Heart right ventricle (tissue), 16 donors: ENCODE measurements at regions not wholly inside any gene's neighbourhood (a gene's known extent, or its start where the extent isn't known, plus 50 kb on each side); places are given as distances from the start of the nearest gene placed in this dataset.

Experiments
- ATAC-seq, 8 donors: fragments of 200-7000 bp; cut with Tn5 transposase; one replicate each; pipeline ENCODE4 v1.9.1; 2020; ENCODE audit warnings: mild to moderate bottlenecking in 8 of 8, moderate library complexity in 8 of 8, moderate number of reproducible peaks in 1 of 8
- DNase-seq, 2 donors: peaks; one replicate each; pipeline ENCODE4 v3.0.0-alpha.2; 2020
- H3K27ac ChIP-seq, 10 donors: fragments of 200-600 bp; sonication (generic) in 2 of 10; one replicate each; pipeline versions ENCODE4 v1.5.0 to v1.8.0; 2020 to 2022; ENCODE audit warnings: mild to moderate bottlenecking in 3 of 10
- H3K27me3 ChIP-seq, 7 donors: fragments of 200-600 bp; one replicate each; pipeline ENCODE4 v1.8.0; 2021 to 2022; ENCODE audit warnings: mild to moderate bottlenecking in 2 of 7
- H3K36me3 ChIP-seq, 9 donors: fragments of 200-600 bp; sonication (generic) in 1 of 9; one replicate each; pipeline versions ENCODE4 v1.5.0 to v1.8.0; 2020 to 2022; ENCODE audit warnings: mild to moderate bottlenecking in 2 of 9
- H3K4me1 ChIP-seq, 9 donors: fragments of 200-600 bp; sonication (generic) in 1 of 9; one replicate each; pipeline versions ENCODE4 v1.5.0 to v1.8.0; 2020 to 2022; ENCODE audit warnings: mild to moderate bottlenecking in 4 of 9
- H3K4me3 ChIP-seq, 10 donors: fragments of 200-600 bp; sonication (generic) in 2 of 10; one replicate each; pipeline versions ENCODE4 v1.5.0 to v1.8.0; 2020 to 2022; ENCODE audit warnings: mild to moderate bottlenecking in 7 of 10, moderate library complexity in 2 of 10
- H3K9me3 ChIP-seq, 11 donors: fragments of 200-600 bp in 10 of 11; sonication (generic) in 2 of 11; one replicate each; pipeline versions ENCODE4 v1.5.0 to v1.8.0; 2013 to 2022; ENCODE audit warnings: mild to moderate bottlenecking in 2 of 11, control low read depth in 1 of 11, moderate library complexity in 1 of 11
- CTCF ChIP-seq, 9 donors: fragments of 200-600 bp; sonication (generic) in 2 of 9; IDR thresholded peaks; one replicate each; pipeline versions ENCODE4 v1.5.0 to v1.8.0; 2021 to 2022; ENCODE audit warnings: antibody characterized with exemption in 9 of 9, mild to moderate bottlenecking in 5 of 9, moderate library complexity in 1 of 9
- WGBS, 2 donors: extraction: QIAGEN DNeasy Blood & Tissue Kit; methylation state at CpG; one replicate each; pipeline ENCODE4 v1.1.7; 2013; ENCODE audit warnings: inconsistent platforms in 1 of 2; 5-methylcytosine and 5-hydroxymethylcytosine counted together
- intact Hi-C, 10 donors: fragments of 100-400 bp; cut with DNase I; formaldehyde crosslinking; loops; one replicate each; pipeline versions ENCODE4 v1.11.1 to v1.14.2; 2022
- donor health status: Arrhythmogenic right ventricular cardiomyopathy.
- donor health status: ischemic (EF 13 %, LVEDD 7.1; RV severe dilation, severe dysfunction).
- donor health status: healthy with polysubstance abuse.
- donor health status: DM: no; HTN: yes; CAD: no.
- donor health status: DM: no; HTN: no; CAD: no.
- donor health status: ischemic (EF 25% LVEDD 6.9; RV normal size, moderate dysfunction).
- donor health status: ischemic (EF 25% LVEDD 5.7; RV mildly dilated, moderate dysfunction).
- donor health status: healthy.
- donor health status: DM: yes; HTN: yes; CAD: no.
- donor health status: Ischemic cardiomyopathy.
- donor health status: ischemic (EF 35%, LVEDD 5.7; RV mildly dilated, moderate dysfunction).
- donor health status: nonischemic (EF 11% LVEDD 7.7; RV severe dilation, severe dysfunction).
- donor health status: DM: yes; HTN: yes; CAD: no.
- donor health status: PGD.
- donor health status: ischemic (EF 29% LVEDD 5.4; RV normal size, mild dysfunction).
- donor health status: nonischemic (EF 23%, LVEDD 6.1; RV moderate dilation, normal function).

DNA sequence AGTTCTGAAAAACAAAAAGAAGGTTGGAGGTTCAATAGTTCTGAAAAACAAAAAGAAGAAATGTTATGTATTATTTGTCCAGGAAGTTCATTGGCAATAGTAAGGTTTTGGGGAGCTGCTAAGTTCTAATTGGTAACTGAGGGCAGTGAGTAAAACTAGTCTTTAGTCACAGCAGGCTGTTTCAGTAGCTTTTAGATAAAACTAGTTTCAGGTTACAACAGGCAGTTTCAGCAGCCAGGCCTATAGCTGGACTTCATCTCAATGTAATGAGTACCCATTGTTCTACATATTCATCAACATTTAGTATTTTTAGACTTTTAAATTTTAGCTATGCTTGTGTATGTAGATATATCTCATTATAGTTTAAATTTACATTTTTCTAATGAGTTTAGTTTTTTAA lies 639.3 kb downstream of the TOX3 start:
- no peak overlapping the region for H3K4me3 ChIP-seq
- H3K27ac ChIP-seq = no peak overlapping the region
- TF ChIP-seq CTCF (IDR thresholded peaks at IDR 0.05) = no peak
- no peak for DNase-seq
- no peaks in the 10 kb centered on the region for H3K9me3 ChIP-seq
- H3K4me1 ChIP-seq = no peaks in the 10 kb centered on the region
- intact Hi-C loops = no loop called here
- no peaks in the 10 kb centered on the region for H3K36me3 ChIP-seq
- no peaks in the 10 kb centered on the region for H3K27me3 ChIP-seq
- no peak for ATAC-seq

- DNase-seq = no peak
- H3K27ac ChIP-seq = no peak overlapping the region
- no peak for ATAC-seq
- H3K36me3 ChIP-seq = no peaks in the 10 kb centered on the region
- H3K27me3 ChIP-seq = no peaks in the 10 kb centered on the region
- WGBS, 2 donors = 74 to 87% methylated on average over 3 of the region's 3 CpGs
- no peaks in the 10 kb centered on the region for H3K4me1 ChIP-seq
- no peak for TF ChIP-seq CTCF (IDR thresholded peaks at IDR 0.05)
- intact Hi-C loops = no loop called here
- peaks cover 0 to 5% (median 0%) of the 10 kb centered on the region in 11 donors for H3K9me3 ChIP-seq
- no peak overlapping the region for H3K4me3 ChIP-seq
These were observed 646.6 kb downstream of the TOX3 start for GRCh38 chr16:51900221-51900780.

DNA sequence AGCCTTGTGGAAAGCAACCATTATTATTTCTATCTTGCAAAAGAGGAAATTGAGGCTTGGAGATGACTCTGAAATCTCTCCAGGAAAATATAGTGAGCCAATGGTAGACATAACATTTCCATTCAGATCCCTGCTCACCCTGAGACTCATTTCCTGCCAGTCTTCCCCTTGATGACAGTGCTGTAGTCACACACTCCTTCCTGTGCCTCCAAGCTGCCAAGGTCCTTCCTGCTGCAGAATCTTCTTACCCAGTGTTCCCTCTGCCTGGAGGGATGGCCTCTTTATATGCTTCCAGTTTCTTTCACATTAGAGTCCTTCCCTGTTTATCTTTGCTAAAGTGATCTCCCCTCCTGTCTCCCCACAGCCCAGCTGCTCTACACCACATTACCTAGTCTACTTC lies 648.1 kb downstream of the TOX3 start:
- intact Hi-C loops = no loop called here
- Histone ChIP-seq H3K27ac (no peak overlapping the region), H3K27me3 (no peaks in the 10 kb centered on the region), H3K36me3 (no peaks in the 10 kb centered on the region), H3K4me1 (no peaks in the 10 kb centered on the region), H3K4me3 (no peak overlapping the region), H3K9me3 (peaks cover 0 to 5% (median 0%) of the 10 kb centered on the region in 11 donors)
- no peak for TF ChIP-seq CTCF (IDR thresholded peaks at IDR 0.05)
- DNase-seq (no peak), ATAC-seq (no peak)

GRCh38 chr16:51896013-51896412 lies 650.9 kb downstream of the TOX3 start:
- intact Hi-C loops = no loop called here
- DNase-seq (no peak), ATAC-seq (no peak)
- Histone ChIP-seq H3K27me3 (no peaks in the 10 kb centered on the region), H3K9me3 (no peaks in the 10 kb centered on the region), H3K36me3 (no peaks in the 10 kb centered on the region), H3K4me3 (no peak overlapping the region), H3K27ac (no peak overlapping the region), H3K4me1 (no peaks in the 10 kb centered on the region)
- no peak for TF ChIP-seq CTCF (IDR thresholded peaks at IDR 0.05)
- WGBS, 2 donors = 88 to 90% methylated on average over 2 of the region's 2 CpGs
